ENCODE measurements at regions not wholly inside any gene's neighbourhood (a gene's known extent, or its start where the extent isn't known, plus 50 kb on each side); places are given as distances from the start of the nearest gene placed in this dataset.

DNA sequence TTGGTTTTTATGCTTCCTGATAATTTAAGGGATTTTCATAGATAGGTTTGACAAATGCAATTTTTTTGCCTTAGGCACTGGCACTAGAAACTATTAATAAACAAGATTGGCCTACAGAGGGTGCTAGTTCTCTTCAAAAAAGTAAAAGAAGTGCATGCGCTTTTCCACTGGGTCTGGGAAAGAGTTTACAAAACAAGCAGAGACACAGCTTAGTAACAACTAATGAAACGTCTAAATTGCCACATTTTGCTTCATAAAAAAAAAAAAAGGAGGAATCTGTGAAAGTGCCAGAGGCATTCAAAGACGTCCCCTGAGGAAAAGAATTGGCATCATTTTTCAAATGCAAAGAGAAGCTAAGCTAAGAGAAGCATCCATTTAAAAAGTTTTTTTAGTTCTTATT, 58.3 kb upstream of the EEA1 start:
- Mint-ChIP-seq H3K9me3 (ENCODE audit: unreplicated experiment) (peaks cover 13% of the 10 kb centered on the region), H3K4me3 (ENCODE audit: unreplicated experiment) (no peak overlapping the region), H3K4me1 (ENCODE audit: unreplicated experiment) (peaks cover 13% of the 10 kb centered on the region), H3K27ac (ENCODE audit: unreplicated experiment) (no peak overlapping the region), H3K36me3 (ENCODE audit: unreplicated experiment) (no peaks in the 10 kb centered on the region), H3K27me3 (ENCODE audit: unreplicated experiment) (peaks cover 5% of the 10 kb centered on the region)
- peak; percentile 72 for TF ChIP-seq CTCF (IDR thresholded peaks at IDR 0.05)
- no peak for DNase-seq (ENCODE audit: extremely low spot score, unreplicated experiment)

GRCh38 chr12:92987846-92988621, 58.9 kb upstream of the EEA1 start:
- TF ChIP-seq CTCF (IDR thresholded peaks at IDR 0.05) = no peak
- Mint-ChIP-seq H3K9me3 (ENCODE audit: unreplicated experiment) (peaks cover 7% of the 10 kb centered on the region), H3K27ac (ENCODE audit: unreplicated experiment) (peak overlapping the region; percentile 11), H3K27me3 (ENCODE audit: unreplicated experiment) (peaks cover 5% of the 10 kb centered on the region), H3K4me3 (ENCODE audit: unreplicated experiment) (no peak overlapping the region), H3K36me3 (ENCODE audit: unreplicated experiment) (no peaks in the 10 kb centered on the region), H3K4me1 (ENCODE audit: unreplicated experiment) (peaks cover 13% of the 10 kb centered on the region)
- DNase-seq (ENCODE audit: extremely low spot score, unreplicated experiment) = no peak

GRCh38 chr12:92988622-92989130, 59.6 kb upstream of the EEA1 start:
- Mint-ChIP-seq H3K9me3 (ENCODE audit: unreplicated experiment) (peaks cover 4% of the 10 kb centered on the region), H3K27me3 (ENCODE audit: unreplicated experiment) (peaks cover 5% of the 10 kb centered on the region), H3K27ac (ENCODE audit: unreplicated experiment) (no peak overlapping the region), H3K4me1 (ENCODE audit: unreplicated experiment) (peaks cover 13% of the 10 kb centered on the region), H3K4me3 (ENCODE audit: unreplicated experiment) (no peak overlapping the region), H3K36me3 (ENCODE audit: unreplicated experiment) (no peaks in the 10 kb centered on the region)
- no peak for DNase-seq (ENCODE audit: extremely low spot score, unreplicated experiment)
- no peak for TF ChIP-seq CTCF (IDR thresholded peaks at IDR 0.05)

DNA sequence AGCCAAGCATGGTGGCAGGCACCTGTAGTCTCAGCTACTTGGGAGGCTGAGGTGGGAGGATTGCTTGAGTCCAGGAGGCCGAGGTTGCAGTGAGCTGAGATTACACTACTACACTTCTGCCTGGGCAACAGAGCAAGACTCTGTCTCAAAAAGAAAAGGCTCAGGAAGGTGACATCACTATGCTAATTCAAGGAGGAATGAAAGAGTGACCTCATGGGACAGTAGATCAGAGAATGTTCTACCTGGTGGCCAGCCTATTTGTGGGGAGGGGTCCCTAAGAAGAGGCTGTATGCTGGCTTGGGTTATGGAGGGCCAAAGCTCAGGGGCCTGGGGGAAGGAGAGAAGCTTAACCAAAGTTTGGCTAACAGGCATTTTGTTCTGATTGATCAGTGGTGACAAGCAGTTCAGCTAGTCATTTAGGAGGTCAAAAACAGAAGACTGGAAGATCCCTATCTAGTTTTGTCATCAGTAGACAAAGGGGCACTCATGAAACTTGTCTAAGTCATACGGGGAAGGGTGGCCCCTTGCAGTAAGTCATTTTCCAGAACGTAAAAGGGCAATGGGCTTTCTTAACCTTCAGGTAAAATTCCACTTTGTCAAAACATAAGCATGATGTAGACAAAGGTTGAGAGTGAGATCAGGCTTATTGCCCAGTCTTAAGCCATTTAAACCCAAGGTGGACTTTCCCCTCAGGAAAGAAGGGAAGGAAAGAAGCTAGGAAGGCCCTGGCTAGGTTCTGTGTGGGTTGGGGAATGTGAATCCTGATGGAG, 60.8 kb upstream of the EEA1 start:
- Mint-ChIP-seq H3K27me3 (ENCODE audit: unreplicated experiment) (peaks cover 5% of the 10 kb centered on the region), H3K27ac (ENCODE audit: unreplicated experiment) (no peak overlapping the region)

More for the DNA sequence above, 60.8 kb upstream of the EEA1 start:
- Mint-ChIP-seq H3K9me3 (ENCODE audit: unreplicated experiment) (no peaks in the 10 kb centered on the region), H3K36me3 (ENCODE audit: unreplicated experiment) (no peaks in the 10 kb centered on the region), H3K4me3 (ENCODE audit: unreplicated experiment) (no peak overlapping the region), H3K4me1 (ENCODE audit: unreplicated experiment) (peaks cover 13% of the 10 kb centered on the region)
- no peak for DNase-seq (ENCODE audit: extremely low spot score, unreplicated experiment)
- no peak for TF ChIP-seq CTCF (IDR thresholded peaks at IDR 0.05)
